ENCODE measurements at regions not wholly inside any gene's neighbourhood (a gene's known extent, or its start where the extent isn't known, plus 50 kb on each side); places are given as distances from the start of the nearest gene placed in this dataset.
"Not testable (repeated sequence)": the region's sequence is repeated elsewhere in the genome, so short reads cannot be mapped to it uniquely, and the experiment has no call there.

DNA sequence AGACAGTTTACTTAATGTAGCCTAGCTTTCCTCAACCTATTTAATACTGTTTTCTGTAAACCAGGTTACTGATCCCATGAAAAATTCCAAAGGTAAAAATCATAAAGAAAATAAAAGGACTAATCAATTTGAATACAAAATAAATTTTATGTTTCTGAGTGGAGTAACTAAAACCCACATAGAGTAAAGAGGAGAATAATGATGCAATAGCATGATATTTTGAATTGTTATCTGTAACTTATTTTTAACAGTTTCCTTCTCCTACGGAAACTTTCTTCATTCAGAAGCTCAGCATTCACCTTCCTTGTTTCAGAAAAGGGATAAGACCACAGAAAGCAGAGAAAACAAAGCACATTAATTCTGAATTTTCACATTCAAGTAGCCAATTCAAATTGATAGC, 320.6 kb upstream of the NUDT12 start:
- no peak overlapping the region for H3K27ac Mint-ChIP-seq
- H3K4me3 Mint-ChIP-seq: no peak overlapping the region
- peaks cover 3% of the 10 kb centered on the region for H3K9me3 Mint-ChIP-seq
- peaks cover 8% of the 10 kb centered on the region for H3K27me3 Mint-ChIP-seq (ENCODE audit: low read depth, poor library complexity)
- H3K4me1 Mint-ChIP-seq: no peaks in the 10 kb centered on the region
- TF ChIP-seq, protein P1, sequence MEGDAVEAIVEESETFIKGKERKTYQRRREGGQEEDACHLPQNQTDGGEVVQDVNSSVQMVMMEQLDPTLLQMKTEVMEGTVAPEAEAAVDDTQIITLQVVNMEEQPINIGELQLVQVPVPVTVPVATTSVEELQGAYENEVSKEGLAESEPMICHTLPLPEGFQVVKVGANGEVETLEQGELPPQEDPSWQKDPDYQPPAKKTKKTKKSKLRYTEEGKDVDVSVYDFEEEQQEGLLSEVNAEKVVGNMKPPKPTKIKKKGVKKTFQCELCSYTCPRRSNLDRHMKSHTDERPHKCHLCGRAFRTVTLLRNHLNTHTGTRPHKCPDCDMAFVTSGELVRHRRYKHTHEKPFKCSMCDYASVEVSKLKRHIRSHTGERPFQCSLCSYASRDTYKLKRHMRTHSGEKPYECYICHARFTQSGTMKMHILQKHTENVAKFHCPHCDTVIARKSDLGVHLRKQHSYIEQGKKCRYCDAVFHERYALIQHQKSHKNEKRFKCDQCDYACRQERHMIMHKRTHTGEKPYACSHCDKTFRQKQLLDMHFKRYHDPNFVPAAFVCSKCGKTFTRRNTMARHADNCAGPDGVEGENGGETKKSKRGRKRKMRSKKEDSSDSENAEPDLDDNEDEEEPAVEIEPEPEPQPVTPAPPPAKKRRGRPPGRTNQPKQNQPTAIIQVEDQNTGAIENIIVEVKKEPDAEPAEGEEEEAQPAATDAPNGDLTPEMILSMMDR (IDR thresholded peaks at IDR 0.05): no peak
- DNase-seq: no peak
- H3K36me3 Mint-ChIP-seq (ENCODE audit: low read depth): no peaks in the 10 kb centered on the region

DNA sequence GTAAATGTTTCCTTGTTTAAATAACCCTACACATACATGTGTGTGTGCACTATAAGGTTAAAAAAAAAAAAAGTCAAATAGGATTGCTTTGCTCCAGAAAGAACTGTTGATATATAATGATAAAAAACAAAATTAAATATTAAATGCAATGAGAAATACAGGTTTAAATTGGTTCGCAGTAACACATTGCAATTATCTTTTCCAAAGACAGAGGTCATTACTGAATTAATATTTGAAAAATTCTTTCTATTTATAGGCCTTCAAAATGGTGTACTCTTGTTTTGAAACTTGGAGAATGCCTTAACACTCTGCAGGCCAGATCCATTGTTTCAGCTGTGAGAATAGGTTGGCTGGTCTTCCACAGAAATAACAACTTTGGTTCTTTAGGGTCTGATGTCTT, 319.0 kb upstream of the NUDT12 start:
- Mint-ChIP-seq H3K36me3 (ENCODE audit: low read depth) (no peaks in the 10 kb centered on the region), H3K4me3 (no peak overlapping the region), H3K27me3 (ENCODE audit: low read depth, poor library complexity) (peaks cover 4% of the 10 kb centered on the region), H3K27ac (no peak overlapping the region), H3K9me3 (peaks cover 10% of the 10 kb centered on the region), H3K4me1 (no peaks in the 10 kb centered on the region)
- DNase-seq: no peak
- TF ChIP-seq, protein P1 (IDR thresholded peaks at IDR 0.05): no peak

DNA sequence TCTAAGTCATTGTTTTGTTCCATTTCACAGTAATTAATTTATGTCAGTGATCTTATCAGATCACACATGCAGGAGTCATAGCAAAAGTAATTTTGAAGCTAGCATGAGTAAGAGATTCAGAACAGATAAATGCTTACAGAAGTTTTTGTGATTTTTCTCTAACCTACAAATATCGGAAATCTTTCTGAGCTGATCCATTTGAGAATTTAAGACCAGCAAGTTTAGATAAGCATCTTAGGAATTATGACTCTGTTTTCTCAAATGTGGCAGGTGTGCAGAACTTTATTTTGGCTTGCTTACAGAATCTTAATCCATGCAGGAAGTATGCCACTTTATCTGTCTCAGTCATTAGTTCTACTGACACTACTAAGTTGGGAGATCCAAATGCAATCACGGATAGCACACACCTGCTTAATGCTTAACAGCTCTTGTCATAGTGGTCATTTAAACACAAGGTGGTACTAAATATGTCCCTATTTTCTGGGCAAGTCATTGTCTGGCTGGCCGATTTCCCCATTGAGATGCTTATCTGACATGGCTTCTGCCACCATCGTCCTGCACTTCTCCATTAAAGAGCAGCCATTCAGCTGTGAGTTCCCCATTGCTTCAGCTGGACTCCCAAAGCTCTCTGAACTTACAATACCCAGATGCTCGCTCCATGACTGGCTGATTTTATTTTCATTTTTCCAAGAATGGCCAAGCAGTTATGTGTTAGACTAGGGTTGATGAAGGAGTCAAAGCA, 305.4 kb upstream of the NUDT12 start:
- H3K4me3 Mint-ChIP-seq: no peak overlapping the region
- no peak for DNase-seq
- peaks cover 16% of the 10 kb centered on the region for H3K4me1 Mint-ChIP-seq
- H3K36me3 Mint-ChIP-seq (ENCODE audit: low read depth): no peaks in the 10 kb centered on the region
- H3K27me3 Mint-ChIP-seq (ENCODE audit: low read depth, poor library complexity): no peaks in the 10 kb centered on the region
- TF ChIP-seq, protein P1 (IDR thresholded peaks at IDR 0.05): no peak
- H3K27ac Mint-ChIP-seq: peak overlapping the region; percentile 91
- H3K9me3 Mint-ChIP-seq: no peaks in the 10 kb centered on the region

DNA sequence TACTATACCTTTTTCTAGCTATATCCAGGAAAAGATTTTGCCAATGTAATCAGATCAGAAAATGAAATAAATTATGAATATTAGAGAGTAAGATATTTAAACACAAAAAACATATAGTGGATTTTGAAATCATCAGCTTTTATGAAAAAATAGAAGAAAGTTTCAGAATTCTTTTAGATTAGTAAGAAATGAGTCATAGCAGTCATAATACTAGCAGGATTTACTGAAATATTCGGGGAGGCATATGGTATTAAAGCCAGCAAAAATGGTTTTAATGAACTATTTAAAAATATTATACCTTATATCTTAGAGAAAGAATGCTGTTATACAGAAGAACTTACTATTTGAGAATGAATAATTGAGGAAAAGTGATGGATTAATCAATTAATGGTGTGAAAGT, 303.6 kb upstream of the NUDT12 start:
- H3K27me3 Mint-ChIP-seq (ENCODE audit: low read depth, poor library complexity): no peaks in the 10 kb centered on the region

DNA sequence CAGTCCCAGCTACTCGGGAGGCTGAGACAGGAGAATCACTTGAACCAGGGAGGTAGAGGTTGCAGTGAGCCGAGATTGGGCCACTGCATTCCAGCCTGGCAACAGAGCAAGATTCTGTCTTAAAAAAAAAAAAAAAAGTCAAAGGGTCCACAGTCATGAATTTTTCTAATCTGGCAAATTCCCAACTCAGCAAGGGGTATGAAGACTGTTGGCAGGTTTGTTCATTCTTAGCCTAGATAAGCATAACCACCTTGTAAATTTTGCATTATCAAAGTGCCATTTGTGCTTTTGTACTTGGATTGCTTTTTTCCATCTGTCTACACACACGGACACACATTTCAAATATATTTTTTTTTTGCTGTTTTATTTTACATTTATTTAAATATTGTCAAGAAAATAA, 299.8 kb upstream of the NUDT12 start:
- Mint-ChIP-seq H3K4me1 (no peaks in the 10 kb centered on the region), H3K9me3 (peaks cover 4% of the 10 kb centered on the region), H3K27ac (no peak overlapping the region), H3K27me3 (ENCODE audit: low read depth, poor library complexity) (no peaks in the 10 kb centered on the region), H3K4me3 (no peak overlapping the region), H3K36me3 (ENCODE audit: low read depth) (no peaks in the 10 kb centered on the region)
- TF ChIP-seq, protein P1 (IDR thresholded peaks at IDR 0.05): no peak
- DNase-seq: no peak

More for the DNA sequence above, 303.6 kb upstream of the NUDT12 start:
- TF ChIP-seq, protein P1 (IDR thresholded peaks at IDR 0.05): no peak
- H3K4me3 Mint-ChIP-seq: no peak overlapping the region
- H3K36me3 Mint-ChIP-seq (ENCODE audit: low read depth): no peaks in the 10 kb centered on the region
- H3K4me1 Mint-ChIP-seq: peaks cover 16% of the 10 kb centered on the region
- H3K27ac Mint-ChIP-seq: no peak overlapping the region
- no peaks in the 10 kb centered on the region for H3K9me3 Mint-ChIP-seq
- no peak for DNase-seq

DNA sequence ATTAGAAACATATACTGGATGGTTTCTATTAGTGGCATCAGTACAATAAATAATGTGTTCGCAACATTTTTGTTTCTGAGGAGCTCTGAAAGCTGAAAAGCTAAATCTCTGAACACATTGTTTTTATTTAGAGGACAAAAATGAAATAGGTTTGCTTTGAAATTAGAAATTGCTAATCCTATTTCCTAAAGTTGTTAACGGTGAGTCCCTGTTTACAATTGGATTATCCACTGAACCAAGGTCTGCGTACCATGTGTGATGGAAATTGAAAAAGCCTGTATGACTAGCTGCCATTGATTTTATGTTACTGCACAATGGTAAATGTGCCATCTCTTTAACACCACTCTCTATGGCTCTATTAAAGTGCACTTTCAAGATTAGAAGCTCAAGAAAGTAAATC, 297.7 kb upstream of the NUDT12 start:
- Mint-ChIP-seq H3K36me3 (ENCODE audit: low read depth) (peaks cover 5% of the 10 kb centered on the region), H3K27me3 (ENCODE audit: low read depth, poor library complexity) (no peaks in the 10 kb centered on the region)

DNA sequence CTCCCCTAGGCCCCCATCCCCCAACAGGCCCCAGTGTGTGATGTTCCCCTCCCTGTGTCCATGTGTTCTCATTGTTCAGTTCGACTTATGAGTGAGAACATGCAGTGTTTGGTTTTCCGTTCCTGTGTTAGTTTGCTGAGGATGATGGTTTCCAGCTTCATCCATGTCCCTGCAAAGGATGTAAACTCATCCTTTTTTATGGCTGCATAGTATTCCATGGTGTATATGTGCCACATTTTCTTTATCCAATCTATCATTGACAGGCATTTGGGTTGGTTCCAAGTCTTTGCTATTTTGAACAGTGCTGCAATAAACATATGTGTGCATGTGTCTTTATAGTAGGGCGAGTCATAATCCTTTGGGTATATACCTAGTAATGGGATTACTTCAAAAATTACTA, 295.8 kb upstream of the NUDT12 start:
- H3K9me3 Mint-ChIP-seq; H3K36me3 Mint-ChIP-seq (ENCODE audit: low read depth); H3K4me3 Mint-ChIP-seq; DNase-seq; H3K27me3 Mint-ChIP-seq (ENCODE audit: low read depth, poor library complexity); H3K4me1 Mint-ChIP-seq; H3K27ac Mint-ChIP-seq: not testable (repeated sequence)

More for the DNA sequence above, 297.7 kb upstream of the NUDT12 start:
- peaks cover 4% of the 10 kb centered on the region for H3K9me3 Mint-ChIP-seq
- H3K27ac Mint-ChIP-seq: no peak overlapping the region
- TF ChIP-seq, protein P1 (IDR thresholded peaks at IDR 0.05): no peak
- no peak overlapping the region for H3K4me3 Mint-ChIP-seq
- no peaks in the 10 kb centered on the region for H3K4me1 Mint-ChIP-seq
- DNase-seq: no peak

Data from nephron progenitor cell (in vitro differentiated cells).